T-helper 2 cell treated with Interferon-gamma antibody and Interleukin-4, amounts not matched to agents 5 μg/mL and 100 μg/mL, for 36 hours (primary cell): ENCODE measurements at regions not wholly inside any gene's neighbourhood (a gene's known extent, or its start where the extent isn't known, plus 50 kb on each side); places are given as distances from the start of the nearest gene placed in this dataset.

ENCODE experiments used
- DNase-seq: peaks from one replicate; pipeline ENCODE4 v3.0.0; 2021; ENCODE audit warnings: low spot score
- H3K27ac Mint-ChIP-seq: one replicate; pipeline ENCODE4 v1.8.0; 2021; ENCODE audit warnings: mild to moderate bottlenecking, mixed read lengths
- H3K27me3 Mint-ChIP-seq: one replicate; pipeline ENCODE4 v1.8.0; 2021; ENCODE audit warnings: low read depth, mixed read lengths
- H3K36me3 Mint-ChIP-seq: one replicate; pipeline ENCODE4 v1.8.0; 2021; ENCODE audit warnings: low read depth, mixed read lengths
- H3K4me1 Mint-ChIP-seq: one replicate; pipeline ENCODE4 v1.8.0; 2021; ENCODE audit warnings: low read depth, mixed read lengths
- H3K4me3 Mint-ChIP-seq: one replicate; pipeline ENCODE4 v1.8.0; 2022; ENCODE audit warnings: mild to moderate bottlenecking, moderate library complexity, mixed read lengths
- H3K9me3 Mint-ChIP-seq: one replicate; pipeline ENCODE4 v1.8.0; 2021; ENCODE audit warnings: mixed read lengths

- Mint-ChIP-seq H3K4me1 (no peaks in the 10 kb centered on the region), H3K4me3 (no peak overlapping the region), H3K36me3 (no peaks in the 10 kb centered on the region), H3K27ac (no peak overlapping the region), H3K9me3 (no peaks in the 10 kb centered on the region), H3K27me3 (peaks cover 47% of the 10 kb centered on the region)
- DNase-seq = no peak
These were observed 128.3 kb downstream of the AACS start for GRCh38 chr12:125193376-125194152.

- Mint-ChIP-seq H3K4me3 (no peak overlapping the region), H3K4me1 (no peaks in the 10 kb centered on the region), H3K27me3 (peaks cover 43% of the 10 kb centered on the region), H3K36me3 (no peaks in the 10 kb centered on the region), H3K9me3 (no peaks in the 10 kb centered on the region), H3K27ac (no peak overlapping the region)
- no peak for DNase-seq
These were observed 129.0 kb downstream of the AACS start for GRCh38 chr12:125194163-125194773.

GRCh38 chr12:125194987-125195386 is 129.8 kb downstream of the AACS start:
- H3K36me3 Mint-ChIP-seq = no peaks in the 10 kb centered on the region
- no peaks in the 10 kb centered on the region for H3K9me3 Mint-ChIP-seq
- no peak overlapping the region for H3K4me3 Mint-ChIP-seq
- no peaks in the 10 kb centered on the region for H3K4me1 Mint-ChIP-seq
- DNase-seq = no peak
- peaks cover 37% of the 10 kb centered on the region for H3K27me3 Mint-ChIP-seq
- no peak overlapping the region for H3K27ac Mint-ChIP-seq

GRCh38 chr12:125197326-125197725 is 132.1 kb downstream of the AACS start:
- no peaks in the 10 kb centered on the region for H3K9me3 Mint-ChIP-seq
- no peak overlapping the region for H3K4me3 Mint-ChIP-seq
- H3K36me3 Mint-ChIP-seq = no peaks in the 10 kb centered on the region
- no peak overlapping the region for H3K27ac Mint-ChIP-seq
- H3K4me1 Mint-ChIP-seq = no peaks in the 10 kb centered on the region
- no peak for DNase-seq
- H3K27me3 Mint-ChIP-seq = peaks cover 24% of the 10 kb centered on the region

- Mint-ChIP-seq H3K27ac (no peak overlapping the region), H3K27me3 (peaks cover 11% of the 10 kb centered on the region), H3K36me3 (no peaks in the 10 kb centered on the region), H3K9me3 (no peaks in the 10 kb centered on the region), H3K4me3 (no peak overlapping the region), H3K4me1 (no peaks in the 10 kb centered on the region)
- DNase-seq = no peak
These were observed 133.4 kb downstream of the AACS start for GRCh38 chr12:125198652-125199051.

- Mint-ChIP-seq H3K9me3 (no peaks in the 10 kb centered on the region), H3K4me1 (no peaks in the 10 kb centered on the region), H3K27ac (no peak overlapping the region), H3K36me3 (no peaks in the 10 kb centered on the region), H3K4me3 (no peak overlapping the region), H3K27me3 (peaks cover 4% of the 10 kb centered on the region)
- no peak for DNase-seq
These were observed 135.9 kb downstream of the AACS start for GRCh38 chr12:125201090-125201489.

- no peak for DNase-seq
- H3K9me3 Mint-ChIP-seq = no peaks in the 10 kb centered on the region
- H3K27me3 Mint-ChIP-seq = peaks cover 4% of the 10 kb centered on the region
- no peak overlapping the region for H3K4me3 Mint-ChIP-seq
- no peaks in the 10 kb centered on the region for H3K36me3 Mint-ChIP-seq
- H3K27ac Mint-ChIP-seq = no peak overlapping the region
- no peaks in the 10 kb centered on the region for H3K4me1 Mint-ChIP-seq
These were observed 136.7 kb downstream of the AACS start for GRCh38 chr12:125201940-125202339.

DNA sequence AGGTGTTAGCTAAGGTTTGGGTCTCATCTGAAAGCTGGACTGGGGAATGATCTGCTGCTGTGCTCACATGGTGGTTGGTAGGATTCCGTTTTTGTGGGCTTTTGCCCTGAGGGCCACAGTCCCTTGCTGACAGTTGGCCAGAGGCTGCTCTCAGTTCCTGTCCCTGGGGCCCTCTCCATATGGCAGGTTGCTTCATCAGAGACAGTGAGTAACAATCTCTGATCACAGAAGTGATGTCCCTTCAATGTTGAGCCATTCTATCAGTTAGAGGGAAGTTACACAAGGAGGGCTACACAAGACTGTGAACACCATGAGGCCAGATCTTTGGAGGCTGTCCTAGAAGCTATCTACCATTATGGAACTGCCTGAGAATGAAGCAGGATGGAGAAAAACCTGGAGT is 137.2 kb downstream of the AACS start:
- no peak for DNase-seq
- no peak overlapping the region for H3K27ac Mint-ChIP-seq
- no peaks in the 10 kb centered on the region for H3K9me3 Mint-ChIP-seq
- no peaks in the 10 kb centered on the region for H3K4me1 Mint-ChIP-seq
- no peaks in the 10 kb centered on the region for H3K36me3 Mint-ChIP-seq
- H3K4me3 Mint-ChIP-seq = no peak overlapping the region
- H3K27me3 Mint-ChIP-seq = peaks cover 4% of the 10 kb centered on the region

DNA sequence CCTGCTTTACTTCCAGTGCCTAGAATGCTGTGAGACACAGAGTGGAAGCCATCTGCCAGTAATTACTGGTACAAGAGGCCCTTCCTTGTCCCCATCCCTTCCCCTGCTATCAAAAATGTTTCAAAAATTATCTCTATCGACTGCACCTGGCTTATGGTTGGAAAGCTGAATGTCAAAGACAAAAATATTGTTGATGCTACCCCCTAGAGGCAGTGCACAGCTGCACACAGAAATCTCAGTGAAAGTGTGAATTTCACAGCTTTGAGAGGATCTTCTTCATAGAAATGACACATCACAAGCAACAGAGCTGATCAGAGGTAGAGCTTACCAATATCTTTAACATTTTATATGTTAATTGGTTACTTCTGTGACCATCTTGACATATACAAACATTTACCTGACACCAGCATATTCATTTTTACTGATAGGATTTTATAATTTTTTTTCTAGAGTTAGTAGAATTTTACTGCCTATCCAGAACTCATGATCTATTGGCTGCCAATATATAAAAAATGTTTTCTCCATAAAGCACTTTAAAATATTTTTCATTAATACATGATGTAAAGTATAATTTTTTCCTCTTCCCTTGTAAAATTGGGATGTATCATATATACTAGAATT is 138.0 kb downstream of the AACS start:
- no peak for DNase-seq
- Mint-ChIP-seq H3K4me1 (no peaks in the 10 kb centered on the region), H3K36me3 (no peaks in the 10 kb centered on the region), H3K9me3 (no peaks in the 10 kb centered on the region), H3K27me3 (peaks cover 4% of the 10 kb centered on the region), H3K4me3 (no peak overlapping the region), H3K27ac (no peak overlapping the region)

DNA sequence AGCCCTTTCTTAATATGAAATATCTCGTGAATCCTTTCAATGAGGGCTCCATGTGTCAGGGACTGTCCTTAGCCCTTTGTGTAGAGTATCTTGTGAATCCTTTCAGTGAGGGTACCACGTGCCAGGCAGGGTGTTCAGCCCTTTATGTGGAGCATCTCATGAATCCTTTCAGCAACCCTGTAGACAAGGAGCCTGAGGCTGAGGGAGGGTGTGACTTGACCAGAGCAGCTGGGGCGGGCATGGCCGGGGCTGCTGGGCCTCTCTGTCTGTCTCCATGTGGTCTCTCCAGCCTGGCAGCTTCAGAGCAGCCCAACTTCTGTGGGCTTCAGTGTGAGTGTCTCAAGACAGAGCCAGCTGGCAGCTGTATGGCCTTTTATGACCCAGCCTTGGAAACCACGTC is 140.2 kb downstream of the AACS start:
- H3K36me3 Mint-ChIP-seq = no peaks in the 10 kb centered on the region
- DNase-seq = no peak
- H3K9me3 Mint-ChIP-seq = no peaks in the 10 kb centered on the region
- H3K4me3 Mint-ChIP-seq = no peak overlapping the region
- H3K27me3 Mint-ChIP-seq = peaks cover 2% of the 10 kb centered on the region
- H3K27ac Mint-ChIP-seq = no peak overlapping the region
- H3K4me1 Mint-ChIP-seq = peaks cover 5% of the 10 kb centered on the region

DNA sequence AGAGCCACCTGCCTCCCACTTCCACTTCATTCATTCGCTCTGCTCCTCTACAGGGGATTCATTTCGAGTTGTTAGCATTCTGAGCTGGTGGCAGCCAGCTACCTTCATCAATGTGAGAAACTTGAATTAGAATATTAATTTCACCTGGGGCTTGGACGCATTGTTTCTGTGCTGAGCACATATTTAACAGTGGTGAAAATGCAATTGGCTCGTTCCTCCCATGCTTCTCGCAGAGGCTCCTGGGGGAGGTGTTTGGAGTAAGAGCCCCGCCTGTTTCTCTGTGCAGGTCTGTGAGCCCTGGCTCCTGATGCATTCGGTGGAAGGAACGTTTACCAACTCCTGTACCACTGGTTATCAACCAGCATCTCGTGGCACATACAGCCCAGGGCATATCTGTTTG is 141.5 kb downstream of the AACS start:
- Mint-ChIP-seq H3K4me3 (no peak overlapping the region), H3K27me3 (peaks cover 2% of the 10 kb centered on the region)

DNA sequence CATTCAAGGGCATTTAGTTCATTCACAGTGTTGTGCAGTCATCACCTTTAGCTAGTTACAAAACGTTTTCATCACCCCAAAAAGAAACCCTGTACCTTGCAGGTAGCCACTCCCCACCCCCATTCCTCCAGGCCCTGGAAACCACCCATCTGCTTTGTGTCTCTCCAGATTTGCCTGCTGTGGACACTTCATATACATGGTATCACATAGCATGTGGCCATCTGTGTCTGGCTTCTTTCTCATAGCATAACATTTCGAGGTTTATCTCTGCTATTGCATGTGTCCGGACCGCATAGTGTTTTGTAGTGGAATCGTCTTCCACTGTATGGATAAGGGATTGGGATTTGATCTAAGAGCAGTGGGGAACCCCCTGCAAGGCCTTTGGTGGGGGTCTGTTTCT is 143.1 kb downstream of the AACS start:
- Mint-ChIP-seq H3K36me3 (no peaks in the 10 kb centered on the region), H3K9me3 (no peaks in the 10 kb centered on the region), H3K4me3 (no peak overlapping the region), H3K4me1 (peaks cover 5% of the 10 kb centered on the region), H3K27me3 (peaks cover 2% of the 10 kb centered on the region), H3K27ac (no peak overlapping the region)
- DNase-seq = no peak

More for the DNA sequence above, 141.5 kb downstream of the AACS start:
- no peak for DNase-seq
- H3K27ac Mint-ChIP-seq = no peak overlapping the region
- no peaks in the 10 kb centered on the region for H3K9me3 Mint-ChIP-seq
- H3K4me1 Mint-ChIP-seq = peaks cover 5% of the 10 kb centered on the region
- no peaks in the 10 kb centered on the region for H3K36me3 Mint-ChIP-seq

GRCh38 chr12:125208942-125209341 is 143.7 kb downstream of the AACS start:
- Mint-ChIP-seq H3K4me1 (peaks cover 5% of the 10 kb centered on the region), H3K9me3 (no peaks in the 10 kb centered on the region), H3K27me3 (peaks cover 2% of the 10 kb centered on the region), H3K27ac (no peak overlapping the region), H3K4me3 (no peak overlapping the region), H3K36me3 (no peaks in the 10 kb centered on the region)
- DNase-seq = no peak

DNA sequence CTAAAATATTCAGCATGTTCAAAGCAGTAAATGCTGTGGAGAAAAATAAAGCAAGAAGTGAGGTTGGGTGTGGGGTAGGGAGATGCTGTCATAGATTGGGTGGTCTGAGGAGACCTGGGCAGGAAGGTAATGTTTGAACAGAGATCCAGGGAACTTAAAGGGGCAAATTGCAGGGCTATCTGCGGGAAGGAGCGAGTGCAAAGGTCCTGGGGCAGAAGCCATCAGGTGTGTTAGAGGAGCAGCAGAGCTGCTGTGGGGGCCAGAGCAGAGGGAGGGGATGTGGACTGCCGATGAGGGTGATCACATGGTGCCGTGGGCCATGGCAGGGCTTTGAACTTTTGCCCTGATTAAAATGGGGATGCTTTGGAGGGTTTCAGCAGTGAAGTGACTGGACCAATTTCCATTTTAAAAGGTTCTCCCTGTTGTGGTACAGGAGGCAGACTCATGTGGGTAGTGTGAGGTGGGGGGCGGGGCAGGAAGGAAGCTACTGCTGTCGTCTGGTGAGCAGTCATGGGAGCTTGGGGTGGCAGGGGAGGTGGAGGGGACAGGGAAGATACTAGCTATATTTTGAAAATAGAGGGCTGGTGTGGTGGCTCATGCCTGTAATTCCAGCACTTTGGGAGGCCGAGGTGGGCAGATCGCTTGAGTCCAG is 145.0 kb downstream of the AACS start:
- H3K4me1 Mint-ChIP-seq = peaks cover 5% of the 10 kb centered on the region
- no peak overlapping the region for H3K27ac Mint-ChIP-seq
- H3K36me3 Mint-ChIP-seq = no peaks in the 10 kb centered on the region
- no peaks in the 10 kb centered on the region for H3K9me3 Mint-ChIP-seq
- DNase-seq = no peak
- no peak overlapping the region for H3K4me3 Mint-ChIP-seq
- peaks cover 2% of the 10 kb centered on the region for H3K27me3 Mint-ChIP-seq
